ENCODE measurements at regions not wholly inside any gene's neighbourhood (a gene's known extent, or its start where the extent isn't known, plus 50 kb on each side); places are given as distances from the start of the nearest gene placed in this dataset.
"Not testable (repeated sequence)": the region's sequence is repeated elsewhere in the genome, so short reads cannot be mapped to it uniquely, and the experiment has no call there.

GRCh38 chr1:120465900-120466299, 51.1 kb downstream of the NBPF8 start:
- H3K9me3 Mint-ChIP-seq = not testable (repeated sequence)

GRCh38 chr1:120477663-120478062, 62.8 kb downstream of the NBPF8 start:
- peaks cover 7 to 15% (median 8%) of the 10 kb centered on the region in 3 donors for H3K36me3 Mint-ChIP-seq
- not testable (repeated sequence) for H3K9me3 Mint-ChIP-seq; H3K4me1 Mint-ChIP-seq; H3K27me3 Mint-ChIP-seq (ENCODE audit: low read depth in 3 of 3); DNase-seq; H3K27ac Mint-ChIP-seq; H3K4me3 Mint-ChIP-seq

More at GRCh38 chr1:120465900-120466299, 51.1 kb downstream of the NBPF8 start:
- H3K27ac Mint-ChIP-seq; H3K4me1 Mint-ChIP-seq; H3K36me3 Mint-ChIP-seq; H3K27me3 Mint-ChIP-seq (ENCODE audit: low read depth in 3 of 3); H3K4me3 Mint-ChIP-seq; DNase-seq: not testable (repeated sequence)

- not testable (repeated sequence) for H3K4me1 Mint-ChIP-seq, DNase-seq
- peaks cover 10 to 19% (median 11%) of the 10 kb centered on the region in 3 donors for H3K36me3 Mint-ChIP-seq
Measured at GRCh38 chr1:120478400-120478799, 63.6 kb downstream of the NBPF8 start.

GRCh38 chr1:120487542-120487941, 72.7 kb downstream of the NBPF8 start:
- H3K27me3 Mint-ChIP-seq (ENCODE audit: low read depth in 3 of 3); H3K4me1 Mint-ChIP-seq; H3K9me3 Mint-ChIP-seq; DNase-seq; H3K4me3 Mint-ChIP-seq; H3K27ac Mint-ChIP-seq: not testable (repeated sequence)
- peaks cover 8 to 12% (median 11%) of the 10 kb centered on the region in 3 donors for H3K36me3 Mint-ChIP-seq

More at GRCh38 chr1:120478400-120478799, 63.6 kb downstream of the NBPF8 start:
- not testable (repeated sequence) for H3K27me3 Mint-ChIP-seq (ENCODE audit: low read depth in 3 of 3); H3K4me3 Mint-ChIP-seq; H3K27ac Mint-ChIP-seq; H3K9me3 Mint-ChIP-seq

GRCh38 chr1:120489217-120489616, 74.4 kb downstream of the NBPF8 start:
- H3K27ac Mint-ChIP-seq; H3K9me3 Mint-ChIP-seq; H3K36me3 Mint-ChIP-seq; DNase-seq; H3K27me3 Mint-ChIP-seq (ENCODE audit: low read depth in 3 of 3); H3K4me3 Mint-ChIP-seq; H3K4me1 Mint-ChIP-seq: not testable (repeated sequence)

GRCh38 chr1:120497145-120497544, 82.3 kb downstream of the NBPF8 start:
- not testable (repeated sequence) for H3K27me3 Mint-ChIP-seq (ENCODE audit: low read depth in 3 of 3); H3K4me3 Mint-ChIP-seq; H3K9me3 Mint-ChIP-seq; DNase-seq; H3K36me3 Mint-ChIP-seq; H3K4me1 Mint-ChIP-seq; H3K27ac Mint-ChIP-seq

GRCh38 chr1:120503284-120503683, 88.4 kb downstream of the NBPF8 start:
- not testable (repeated sequence) for H3K4me3 Mint-ChIP-seq; H3K4me1 Mint-ChIP-seq; H3K27me3 Mint-ChIP-seq (ENCODE audit: low read depth in 3 of 3); H3K9me3 Mint-ChIP-seq; H3K27ac Mint-ChIP-seq; H3K36me3 Mint-ChIP-seq; DNase-seq

- not testable (repeated sequence) for H3K9me3 Mint-ChIP-seq; H3K4me1 Mint-ChIP-seq; DNase-seq; H3K27me3 Mint-ChIP-seq (ENCODE audit: low read depth in 3 of 3); H3K4me3 Mint-ChIP-seq; H3K27ac Mint-ChIP-seq; H3K36me3 Mint-ChIP-seq
Measured at GRCh38 chr1:120506352-120506751, 91.5 kb downstream of the NBPF8 start.

- not testable (repeated sequence) for H3K9me3 Mint-ChIP-seq; H3K36me3 Mint-ChIP-seq; H3K4me1 Mint-ChIP-seq; H3K27me3 Mint-ChIP-seq (ENCODE audit: low read depth in 3 of 3); DNase-seq; H3K4me3 Mint-ChIP-seq; H3K27ac Mint-ChIP-seq
Measured at GRCh38 chr1:120508351-120508750, 93.5 kb downstream of the NBPF8 start.

- not testable (repeated sequence) for H3K4me3 Mint-ChIP-seq; DNase-seq; H3K4me1 Mint-ChIP-seq; H3K36me3 Mint-ChIP-seq; H3K27me3 Mint-ChIP-seq (ENCODE audit: low read depth in 3 of 3); H3K9me3 Mint-ChIP-seq
- H3K27ac Mint-ChIP-seq = peak overlapping the region in 1 of 6 donors; percentile 76
Measured at GRCh38 chr1:120509258-120509657, 94.4 kb downstream of the NBPF8 start.

GRCh38 chr1:120513099-120513498, 98.3 kb downstream of the NBPF8 start:
- not testable (repeated sequence) for H3K4me3 Mint-ChIP-seq; DNase-seq; H3K27ac Mint-ChIP-seq; H3K9me3 Mint-ChIP-seq; H3K27me3 Mint-ChIP-seq (ENCODE audit: low read depth in 3 of 3); H3K4me1 Mint-ChIP-seq
- peaks cover 0 to 11% (median 7%) of the 10 kb centered on the region in 3 donors for H3K36me3 Mint-ChIP-seq

- not testable (repeated sequence) for DNase-seq; H3K4me1 Mint-ChIP-seq; H3K27ac Mint-ChIP-seq; H3K4me3 Mint-ChIP-seq; H3K9me3 Mint-ChIP-seq; H3K27me3 Mint-ChIP-seq (ENCODE audit: low read depth in 3 of 3)
- H3K36me3 Mint-ChIP-seq = peaks cover 0 to 11% (median 7%) of the 10 kb centered on the region in 3 donors
Measured at GRCh38 chr1:120513531-120513930, 98.7 kb downstream of the NBPF8 start.

- not testable (repeated sequence) for H3K9me3 Mint-ChIP-seq; H3K4me3 Mint-ChIP-seq; H3K27me3 Mint-ChIP-seq (ENCODE audit: low read depth in 3 of 3); H3K27ac Mint-ChIP-seq; H3K36me3 Mint-ChIP-seq; DNase-seq; H3K4me1 Mint-ChIP-seq
Measured at GRCh38 chr1:120519196-120519595, 104.4 kb downstream of the NBPF8 start.

GRCh38 chr1:120524416-120524815, 109.6 kb downstream of the NBPF8 start:
- not testable (repeated sequence) for H3K27ac Mint-ChIP-seq; H3K9me3 Mint-ChIP-seq; H3K4me1 Mint-ChIP-seq; DNase-seq; H3K27me3 Mint-ChIP-seq (ENCODE audit: low read depth in 3 of 3); H3K36me3 Mint-ChIP-seq; H3K4me3 Mint-ChIP-seq

- not testable (repeated sequence) for H3K9me3 Mint-ChIP-seq; H3K27ac Mint-ChIP-seq; H3K27me3 Mint-ChIP-seq (ENCODE audit: low read depth in 3 of 3)
Measured at GRCh38 chr1:120525386-120525785, 110.6 kb downstream of the NBPF8 start.

More at GRCh38 chr1:120525386-120525785, 110.6 kb downstream of the NBPF8 start:
- H3K4me3 Mint-ChIP-seq, DNase-seq, H3K4me1 Mint-ChIP-seq, H3K36me3 Mint-ChIP-seq: not testable (repeated sequence)
